GM21619 (cell line): ENCODE measurements at regions not wholly inside any gene's neighbourhood (a gene's known extent, or its start where the extent isn't known, plus 50 kb on each side); places are given as distances from the start of the nearest gene placed in this dataset.

Source experiments
- ATAC-seq: cut with Tn5 transposase; IDR thresholded peaks from one replicate; pipeline ENCODE4 v1.9.1; 2021; ENCODE audit not compliant: unreplicated experiment

DNA sequence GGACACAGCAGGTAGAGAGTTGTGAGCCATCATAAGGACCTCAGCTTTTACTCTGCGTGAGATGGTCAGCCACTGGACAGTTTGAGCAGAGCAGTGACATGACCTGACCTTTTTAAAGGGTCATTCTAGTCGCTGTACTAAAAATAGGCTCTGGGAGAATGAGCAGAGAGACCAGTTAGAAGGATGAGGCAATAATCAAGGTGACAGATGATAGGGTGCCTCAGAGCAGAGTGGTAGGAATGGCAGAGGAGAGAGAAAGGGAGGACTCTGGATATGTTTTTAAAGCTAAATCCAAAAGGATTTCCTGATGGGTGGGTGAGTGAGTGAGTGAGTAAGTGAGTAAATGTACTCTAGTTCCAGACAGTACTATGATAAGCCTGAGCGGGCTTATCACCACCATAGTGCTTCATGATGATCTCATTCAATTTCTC is 83.6 kb upstream of the ARHGAP5 start:
- ATAC-seq: no peak

- ATAC-seq: no peak
These were observed 82.6 kb upstream of the ARHGAP5 start for GRCh38 chr14:31994391-31995033.

- no peak for ATAC-seq
These were observed 73.5 kb upstream of the ARHGAP5 start for GRCh38 chr14:32003585-32003984.

- no peak for ATAC-seq
These were observed 72.8 kb upstream of the ARHGAP5 start for GRCh38 chr14:32004300-32004699.

DNA sequence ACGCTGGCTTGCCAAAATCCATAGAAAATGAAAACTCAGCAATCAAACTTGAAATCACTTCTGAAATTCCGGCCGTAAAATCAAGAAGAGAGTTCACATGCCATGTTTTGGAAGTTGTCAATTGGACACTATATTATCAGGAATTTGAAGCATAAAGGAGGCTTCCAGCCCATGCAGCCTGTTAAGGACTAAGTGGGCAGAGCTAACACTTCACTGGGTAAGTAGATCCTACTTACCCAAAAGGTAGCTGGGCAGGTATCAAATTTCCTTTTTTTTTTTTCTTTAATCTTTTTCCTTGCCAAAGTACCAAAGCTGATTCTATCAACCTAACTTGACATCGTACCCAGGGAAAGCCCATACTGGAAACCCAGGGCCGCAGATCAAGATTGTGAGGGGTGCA is 71.5 kb upstream of the ARHGAP5 start:
- no peak for ATAC-seq

DNA sequence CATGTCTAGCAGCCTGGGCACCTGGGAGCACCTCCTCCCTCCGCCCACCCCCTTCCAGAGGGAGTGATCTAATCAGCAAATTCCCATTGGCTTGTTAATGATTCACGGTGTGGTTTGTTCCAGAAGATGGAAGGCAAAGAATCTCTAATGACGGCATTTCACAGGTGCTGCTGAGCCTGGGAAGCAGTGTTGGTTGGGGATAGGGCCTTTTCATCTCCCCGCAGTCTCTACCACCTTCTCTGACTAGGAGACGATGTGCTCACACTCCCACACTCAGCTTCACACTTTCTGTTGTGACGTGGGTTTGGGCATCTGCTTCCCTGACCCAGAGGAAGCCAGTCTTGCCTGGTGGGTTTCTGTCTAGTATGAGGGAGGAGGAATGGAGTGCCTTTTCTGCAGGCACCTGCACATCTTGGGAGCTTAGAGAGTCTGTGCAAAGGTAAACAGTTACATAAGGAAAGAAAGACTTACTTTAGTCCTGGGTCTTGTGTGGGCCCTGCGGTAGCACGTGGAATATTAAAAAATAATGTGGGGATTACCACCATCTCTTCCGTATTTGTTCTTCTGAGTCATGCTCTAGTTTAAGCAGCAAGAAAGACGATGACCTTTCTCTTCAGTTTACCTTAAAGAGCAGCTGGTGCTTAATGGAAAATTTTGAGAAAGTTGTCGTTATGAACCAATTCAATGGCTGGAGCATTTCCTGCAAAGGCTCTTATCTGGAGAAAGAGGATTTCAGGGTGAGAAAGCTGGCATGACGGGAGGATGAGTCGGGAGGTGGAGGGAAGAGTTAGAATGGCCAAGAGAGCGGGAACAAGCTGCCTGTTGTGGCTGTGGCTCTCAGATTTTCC is 70.6 kb upstream of the ARHGAP5 start:
- ATAC-seq: no peak

DNA sequence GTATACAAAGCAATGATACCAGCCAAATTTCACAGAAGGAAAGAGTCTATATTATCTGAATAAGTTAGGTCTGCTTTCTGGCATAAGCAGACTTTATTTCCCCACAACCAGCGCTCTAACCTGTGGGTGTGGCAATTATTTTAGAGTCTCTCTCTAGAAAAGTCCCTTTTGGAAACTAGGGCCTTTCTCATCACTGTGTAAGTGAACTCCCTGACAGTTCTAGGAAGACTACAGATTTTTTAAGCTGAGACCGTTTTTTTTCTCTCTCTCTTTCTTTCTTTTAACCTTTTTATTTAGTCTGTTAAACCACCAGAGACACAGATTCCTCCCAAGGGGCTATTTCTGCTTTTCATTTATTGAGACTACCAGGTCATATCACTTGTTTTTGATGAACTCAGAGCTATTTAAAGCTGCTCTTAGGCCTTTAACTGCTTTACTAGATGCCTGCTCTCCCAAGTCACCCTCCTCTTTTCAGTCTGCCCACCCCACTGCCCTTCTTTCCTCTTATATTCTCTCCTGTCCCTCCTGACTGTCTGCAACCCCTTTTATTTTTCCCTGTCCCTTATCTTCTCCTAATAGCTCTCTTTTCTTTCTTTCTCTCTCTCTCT is 69.2 kb upstream of the ARHGAP5 start:
- ATAC-seq: no peak

- ATAC-seq: no peak
These were observed 68.4 kb upstream of the ARHGAP5 start for GRCh38 chr14:32008602-32009193.

DNA sequence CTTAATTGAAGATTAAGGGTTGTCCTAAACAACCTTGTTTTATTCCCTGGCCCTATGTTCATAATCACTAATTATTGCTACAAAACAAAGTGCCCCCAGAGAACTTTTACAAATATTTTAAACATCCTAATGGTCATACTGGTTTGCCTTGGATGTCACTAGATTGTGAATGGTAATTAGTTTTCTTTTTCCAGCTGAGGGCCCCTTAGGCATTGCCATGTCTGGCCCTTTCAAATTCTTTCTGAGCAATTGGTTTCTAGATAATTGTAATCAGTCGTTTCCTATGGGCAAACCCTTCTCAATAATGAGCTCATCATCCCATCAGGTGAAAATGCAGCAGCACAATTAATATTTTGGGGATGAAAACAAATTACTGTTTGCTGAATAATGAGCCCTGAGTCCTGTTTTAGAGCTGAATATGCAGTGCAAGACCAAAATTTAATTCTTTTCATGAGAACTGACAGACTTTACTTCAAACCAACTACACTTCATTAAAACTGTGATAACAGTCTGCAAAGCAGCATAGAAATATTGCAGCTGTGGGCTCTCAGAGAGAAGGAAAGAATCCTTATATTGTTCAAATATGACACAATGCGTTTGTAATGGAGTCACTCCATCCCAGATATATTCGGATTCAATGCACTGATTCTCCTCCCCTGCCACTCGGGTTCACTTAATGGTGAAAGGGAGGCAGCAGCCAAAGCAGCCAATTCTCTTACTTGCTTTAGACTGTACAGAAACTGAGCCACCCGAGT is 67.7 kb upstream of the ARHGAP5 start:
- no peak for ATAC-seq

DNA sequence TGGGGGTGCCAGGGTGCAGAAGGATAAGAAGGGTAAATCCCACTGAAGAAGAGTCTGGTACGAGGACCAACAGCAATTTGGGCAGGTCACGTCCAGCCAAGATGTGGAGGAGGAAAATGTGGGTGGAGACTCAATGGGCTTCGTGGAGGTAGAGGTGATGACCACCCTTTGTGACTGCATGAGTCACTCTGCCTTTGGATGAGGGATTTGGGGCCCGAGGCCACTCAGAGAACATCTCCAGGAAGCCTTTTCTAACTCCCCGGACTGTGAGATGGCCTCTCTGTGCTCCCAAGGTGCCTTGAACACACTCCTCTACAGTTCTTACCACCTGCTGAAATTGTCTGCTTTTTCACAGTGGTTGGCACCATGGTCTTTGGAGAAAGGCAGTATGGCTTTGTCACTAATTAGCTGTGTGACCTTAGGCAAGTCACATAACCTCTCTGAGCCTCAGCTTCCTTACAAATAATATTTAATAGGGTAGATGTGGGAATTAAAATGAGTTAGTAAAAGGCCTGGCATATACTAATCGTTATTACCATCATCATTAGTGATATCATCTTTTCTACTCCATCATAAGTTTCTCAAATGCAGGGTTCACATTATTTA is 67.0 kb upstream of the ARHGAP5 start:
- no peak for ATAC-seq

DNA sequence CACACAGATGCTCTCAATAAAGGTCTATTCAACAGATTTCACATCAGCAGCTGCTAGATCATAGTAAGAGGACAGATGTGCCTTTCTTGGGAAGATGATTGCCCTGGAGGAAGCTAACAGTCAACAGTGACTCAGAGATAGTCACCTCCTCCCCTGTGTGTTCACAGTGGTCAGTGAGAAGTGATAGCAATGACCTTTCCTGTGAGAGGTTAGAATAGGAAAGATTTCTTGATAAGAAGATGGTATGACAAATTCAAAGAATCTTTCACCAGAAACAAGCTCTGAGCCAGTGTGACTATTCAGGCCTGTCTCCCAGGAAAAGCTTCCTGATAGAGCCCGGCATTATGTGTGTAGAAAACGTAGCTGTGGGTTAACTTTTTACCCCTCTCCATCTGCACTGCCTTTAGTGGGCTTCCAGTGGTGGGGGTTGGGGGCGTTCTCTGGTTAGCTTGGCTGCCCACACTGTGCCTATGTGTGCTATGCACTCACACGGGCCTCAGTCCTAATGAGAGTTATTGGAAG is 66.4 kb upstream of the ARHGAP5 start:
- ATAC-seq: no peak

DNA sequence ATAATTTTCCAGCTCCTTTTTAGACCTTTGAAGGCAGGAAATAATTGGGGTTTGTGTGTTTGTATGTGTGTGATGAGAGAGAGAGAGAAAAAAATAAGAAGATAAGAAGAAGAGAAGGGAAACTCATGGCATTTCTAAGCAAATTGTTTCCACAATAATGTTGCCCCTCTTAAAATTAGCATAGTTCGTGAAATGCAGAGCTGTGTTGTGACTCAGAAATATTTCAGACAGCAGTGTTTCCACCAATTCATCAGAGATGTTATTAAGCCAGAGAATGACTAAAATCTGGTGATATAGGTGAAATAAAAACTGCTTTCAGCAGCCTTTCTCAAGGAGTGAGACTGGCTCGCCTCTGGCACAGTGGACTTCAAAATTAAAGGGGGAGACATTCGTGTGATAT is 65.9 kb upstream of the ARHGAP5 start:
- no peak for ATAC-seq

- ATAC-seq: no peak
These were observed 65.0 kb upstream of the ARHGAP5 start for GRCh38 chr14:32012062-32012461.

GRCh38 chr14:32012571-32012970 is 64.5 kb upstream of the ARHGAP5 start:
- ATAC-seq: no peak

GRCh38 chr14:32013083-32013482 is 64.0 kb upstream of the ARHGAP5 start:
- ATAC-seq: no peak

- no peak for ATAC-seq
These were observed 63.0 kb upstream of the ARHGAP5 start for GRCh38 chr14:32014057-32014456.

DNA sequence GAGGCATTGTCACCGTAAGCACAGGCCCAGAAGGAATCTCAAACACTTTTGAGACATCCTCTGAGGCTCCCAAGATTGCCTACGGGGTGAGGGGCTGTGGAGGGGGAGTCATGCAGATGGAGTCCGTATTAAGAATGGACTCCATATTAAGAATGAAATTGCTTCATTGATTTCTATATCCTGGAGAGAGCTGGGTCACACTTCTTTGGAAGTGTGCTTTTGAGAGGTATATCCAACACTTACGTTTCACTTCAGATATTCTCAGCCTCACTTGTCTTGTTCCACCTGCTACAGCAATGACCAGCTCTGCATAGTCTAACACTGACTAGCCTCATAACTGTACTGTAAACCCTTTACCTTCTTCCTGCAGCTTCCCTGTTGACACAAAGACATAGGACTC is 62.6 kb upstream of the ARHGAP5 start:
- ATAC-seq: no peak

GRCh38 chr14:32015166-32015565 is 61.9 kb upstream of the ARHGAP5 start:
- no peak for ATAC-seq

DNA sequence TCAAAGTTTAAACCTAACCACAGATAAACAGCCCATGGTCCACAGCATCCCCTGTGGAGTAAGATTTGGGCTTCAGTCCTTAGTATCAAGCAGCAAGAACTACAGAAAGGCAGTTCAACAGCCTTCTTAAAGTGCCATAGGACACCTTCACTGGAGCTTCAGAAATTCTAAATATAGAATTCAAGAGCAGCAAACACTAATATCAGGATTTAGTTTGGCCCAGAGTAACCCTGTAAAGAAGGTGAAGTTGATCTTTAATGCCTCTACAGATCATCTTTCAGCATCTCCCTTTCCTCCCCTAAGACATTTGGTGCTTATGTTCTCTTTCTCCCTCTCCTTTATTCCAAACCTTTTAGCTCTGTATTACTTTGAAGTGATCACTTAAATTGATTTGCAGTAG is 59.5 kb upstream of the ARHGAP5 start:
- no peak for ATAC-seq

DNA sequence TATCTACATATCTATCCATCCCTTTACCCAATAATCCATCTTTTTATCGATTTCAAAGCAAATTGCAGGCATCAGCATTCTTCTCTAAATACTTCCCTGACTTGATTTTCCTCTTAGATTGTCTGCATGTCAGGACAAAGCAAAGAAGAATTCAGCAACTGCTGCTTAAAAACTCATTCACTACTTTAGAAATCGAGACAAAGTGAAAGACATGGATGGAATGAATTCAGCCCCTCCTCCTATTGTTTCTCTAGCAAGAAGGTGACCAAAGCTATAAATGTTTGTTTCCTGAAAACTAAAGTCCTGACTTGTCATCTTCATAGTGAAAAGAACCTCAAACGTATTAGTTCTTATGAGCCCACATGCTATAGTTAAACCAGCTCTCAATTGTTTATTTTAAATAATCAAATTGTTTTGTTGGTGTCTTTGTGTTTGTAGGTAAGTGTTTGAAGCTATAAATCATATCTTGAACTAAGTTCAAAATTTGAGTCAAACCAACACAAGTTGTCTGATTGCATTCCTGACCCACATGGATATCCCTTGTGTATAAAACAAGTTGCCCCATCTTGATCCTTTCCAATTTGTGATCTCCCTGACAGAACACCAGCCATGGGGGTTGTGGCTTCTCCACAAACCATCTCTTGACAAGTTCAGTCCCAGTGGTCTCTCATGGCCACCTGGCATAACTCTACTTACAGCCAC is 58.6 kb upstream of the ARHGAP5 start:
- ATAC-seq: no peak
